Kidney glomerular epithelial cell (primary cell): ENCODE measurements at regions not wholly inside any gene's neighbourhood (a gene's known extent, or its start where the extent isn't known, plus 50 kb on each side); places are given as distances from the start of the nearest gene placed in this dataset.
"Not testable (repeated sequence)": the region's sequence is repeated elsewhere in the genome, so short reads cannot be mapped to it uniquely, and the experiment has no call there.

Source experiments
- DNase-seq: peaks from one replicate; lab custom pipeline; 2025; lab: John Stamatoyannopoulos, UW

DNA sequence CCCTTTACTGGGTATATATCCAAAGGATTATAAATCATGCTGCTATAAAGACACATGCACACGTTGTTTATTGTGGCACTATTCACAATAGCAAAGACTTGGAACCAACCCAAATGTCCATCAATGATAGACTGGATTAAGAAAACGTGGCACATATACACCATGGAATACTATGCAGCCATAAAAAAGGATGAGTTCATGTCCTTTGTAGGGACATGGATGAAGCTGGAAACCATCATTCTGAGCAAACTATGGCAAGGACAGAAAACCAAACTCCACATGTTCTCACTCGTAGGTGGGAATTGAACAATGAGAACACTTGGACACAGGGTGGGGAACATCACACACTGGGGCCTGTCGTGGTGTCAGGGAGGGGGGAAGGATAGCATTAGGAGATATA lies 59.2 kb downstream of the CXorf49B start:
- DNase-seq, result not testable (repeated sequence)

DNA sequence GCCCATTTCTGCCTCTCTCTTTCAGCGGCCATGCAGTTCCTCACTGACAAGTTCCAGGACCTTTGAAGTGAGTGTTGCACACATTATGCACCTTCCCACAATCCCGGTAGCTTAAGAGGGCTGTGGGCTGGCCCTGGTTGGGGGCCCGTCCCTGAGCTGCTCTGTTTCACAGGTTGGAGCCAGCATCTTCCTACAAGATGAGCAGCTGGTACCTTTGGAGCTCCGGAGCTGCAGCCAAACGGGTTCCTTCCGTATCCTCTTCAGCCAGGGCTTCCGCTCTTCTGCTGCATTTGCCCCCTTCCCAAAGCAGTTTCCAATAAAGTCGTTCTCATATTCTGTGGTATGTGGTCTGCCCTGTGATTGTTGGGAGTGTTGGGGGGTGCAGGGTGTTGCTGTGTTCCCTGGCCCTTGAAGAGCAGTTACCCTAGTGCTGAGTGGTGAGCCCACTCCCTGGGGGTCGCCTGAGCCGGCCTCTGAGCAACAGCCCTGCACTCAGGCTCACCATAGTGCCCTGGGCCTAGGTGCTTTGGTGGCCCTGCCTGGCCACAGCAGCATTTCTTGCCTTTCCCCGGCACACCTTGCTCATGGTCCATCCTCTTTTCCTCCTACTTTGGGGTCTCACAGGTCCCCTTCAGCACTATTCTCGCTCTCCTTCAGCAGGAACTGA lies 60.4 kb downstream of the CXorf49B start:
- DNase-seq, result no peak

DNA sequence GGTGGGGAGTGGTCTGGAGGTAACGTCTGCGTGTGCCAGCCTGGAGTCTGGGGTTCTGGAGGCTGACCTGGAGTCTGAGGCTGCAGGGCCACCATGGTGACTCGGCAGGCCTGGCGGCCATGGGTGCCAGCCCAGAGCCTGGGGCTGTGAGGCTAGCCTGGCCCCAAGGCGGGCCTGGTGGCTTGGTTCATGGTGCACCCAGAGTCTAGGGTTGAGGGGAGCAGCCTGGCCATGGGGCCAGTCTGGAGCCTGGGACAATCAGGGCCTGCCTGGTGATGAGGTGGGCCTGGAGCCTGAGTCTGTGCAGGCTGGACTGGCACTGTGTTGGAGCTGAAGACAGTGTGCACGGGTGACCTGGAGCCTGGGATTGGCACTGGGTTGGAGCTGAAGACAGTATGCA lies 64.9 kb downstream of the CXorf49B start:
- no peak for DNase-seq

DNA sequence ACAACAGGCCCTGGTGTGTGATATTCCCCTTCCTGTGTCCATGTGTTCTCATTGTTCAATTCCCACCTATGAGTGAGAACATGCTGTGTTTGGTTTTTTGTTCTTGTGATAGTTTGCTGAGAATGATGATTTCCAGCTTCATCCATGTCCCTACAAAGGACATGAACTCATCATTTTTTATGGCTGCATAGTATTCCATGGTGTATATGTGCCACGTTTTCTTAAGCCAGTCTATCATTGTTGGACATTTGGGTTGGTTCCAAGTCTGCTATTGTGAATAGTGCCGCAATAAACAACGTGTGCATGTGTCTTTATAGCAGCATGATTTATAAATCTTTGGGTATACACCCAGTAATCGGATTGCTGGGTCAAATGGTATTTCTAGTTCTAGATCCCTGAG lies 72.6 kb upstream of the NHSL2 start:
- not testable (repeated sequence) for DNase-seq

DNA sequence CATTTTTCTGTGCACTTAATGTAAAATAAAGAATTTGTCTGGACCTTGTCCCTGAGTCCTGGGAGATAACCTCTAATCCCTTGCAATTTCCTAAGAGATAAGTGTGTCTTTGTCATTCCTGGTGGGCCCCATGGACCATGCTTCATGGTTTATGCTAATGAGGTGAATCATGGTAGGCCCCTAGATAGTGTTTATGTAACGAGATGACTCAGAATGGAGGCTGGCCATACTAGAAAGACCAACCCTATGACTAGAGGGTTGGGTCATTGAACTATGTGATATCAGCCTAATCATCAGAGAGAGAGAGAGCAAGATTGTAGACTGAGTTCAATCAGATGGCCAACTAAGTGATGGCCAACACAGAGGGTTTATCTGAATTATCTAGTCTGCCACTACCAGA lies 64.2 kb upstream of the NHSL2 start:
- DNase-seq, result peak; percentile 0

DNA sequence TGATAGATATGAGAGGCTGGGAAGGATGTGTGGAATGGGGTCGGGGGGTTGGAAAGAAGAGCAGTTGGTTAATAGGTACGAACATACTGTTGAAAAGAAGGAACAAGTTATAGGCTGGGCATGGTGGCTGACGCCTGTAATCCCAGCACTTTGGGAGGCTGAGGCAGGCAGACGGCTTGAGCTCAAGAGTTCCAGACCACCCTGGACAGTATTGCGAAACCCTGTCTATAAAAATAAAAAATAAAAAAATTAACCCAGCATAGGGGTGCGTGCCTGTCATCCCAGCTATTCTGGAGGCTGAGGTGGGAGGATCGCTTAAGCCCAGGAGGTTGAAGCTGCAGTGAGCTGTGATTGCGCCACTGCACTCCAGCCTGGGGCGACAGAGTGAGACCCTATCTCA lies 58.5 kb upstream of the NHSL2 start:
- no peak for DNase-seq

DNA sequence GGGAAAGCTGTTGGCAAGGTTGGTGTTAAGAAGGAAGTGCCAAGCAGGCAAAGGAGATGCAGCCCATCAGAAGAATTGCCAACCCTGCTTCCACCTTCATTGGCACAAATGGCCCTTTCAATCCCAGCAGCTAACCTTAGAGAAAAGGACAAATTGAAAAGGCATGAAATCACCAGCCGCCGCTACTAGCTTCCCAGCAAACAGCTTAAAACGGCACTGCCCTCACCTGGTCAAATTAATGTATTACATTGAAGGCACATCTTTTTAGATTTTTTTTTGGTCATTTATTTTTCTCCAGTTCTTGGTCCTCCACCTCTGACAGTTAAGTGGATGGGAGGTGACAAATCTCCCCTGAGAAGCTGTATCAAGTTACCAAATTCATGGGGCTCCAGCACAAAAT lies 51.0 kb upstream of the NHSL2 start:
- peak; percentile 27 for DNase-seq
